ENCODE measurements at regions not wholly inside any gene's neighbourhood (a gene's known extent, or its start where the extent isn't known, plus 50 kb on each side); places are given as distances from the start of the nearest gene placed in this dataset.

DNA sequence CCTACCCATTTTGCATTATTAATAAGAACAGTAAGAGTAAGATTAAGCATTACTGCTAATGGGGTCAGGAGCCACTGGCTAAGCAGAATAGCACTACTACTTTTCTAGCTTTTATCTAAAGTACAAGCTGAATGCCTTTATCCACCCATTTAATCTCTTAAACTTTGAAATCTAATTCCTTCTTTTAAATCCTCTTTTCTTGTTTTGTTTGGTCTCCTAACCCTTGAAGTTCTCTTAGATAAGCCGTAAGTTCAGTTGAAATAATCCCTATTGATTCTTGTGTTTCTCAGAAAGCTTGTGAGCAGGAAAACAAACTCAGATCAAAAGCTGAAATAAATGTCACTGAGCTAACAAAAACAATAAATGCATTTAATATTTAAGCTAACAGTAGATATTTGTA, 380.2 kb downstream of the TBC1D32 start:
- TF ChIP-seq, protein P1, sequence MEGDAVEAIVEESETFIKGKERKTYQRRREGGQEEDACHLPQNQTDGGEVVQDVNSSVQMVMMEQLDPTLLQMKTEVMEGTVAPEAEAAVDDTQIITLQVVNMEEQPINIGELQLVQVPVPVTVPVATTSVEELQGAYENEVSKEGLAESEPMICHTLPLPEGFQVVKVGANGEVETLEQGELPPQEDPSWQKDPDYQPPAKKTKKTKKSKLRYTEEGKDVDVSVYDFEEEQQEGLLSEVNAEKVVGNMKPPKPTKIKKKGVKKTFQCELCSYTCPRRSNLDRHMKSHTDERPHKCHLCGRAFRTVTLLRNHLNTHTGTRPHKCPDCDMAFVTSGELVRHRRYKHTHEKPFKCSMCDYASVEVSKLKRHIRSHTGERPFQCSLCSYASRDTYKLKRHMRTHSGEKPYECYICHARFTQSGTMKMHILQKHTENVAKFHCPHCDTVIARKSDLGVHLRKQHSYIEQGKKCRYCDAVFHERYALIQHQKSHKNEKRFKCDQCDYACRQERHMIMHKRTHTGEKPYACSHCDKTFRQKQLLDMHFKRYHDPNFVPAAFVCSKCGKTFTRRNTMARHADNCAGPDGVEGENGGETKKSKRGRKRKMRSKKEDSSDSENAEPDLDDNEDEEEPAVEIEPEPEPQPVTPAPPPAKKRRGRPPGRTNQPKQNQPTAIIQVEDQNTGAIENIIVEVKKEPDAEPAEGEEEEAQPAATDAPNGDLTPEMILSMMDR (conservative IDR thresholded peaks at IDR 0.05; ENCODE audit: low read length): no peak
- TF ChIP-seq EZH2phosphoT487 (IDR thresholded peaks at IDR 0.05; ENCODE audit: borderline replicate concordance, low read depth, low read length): no peak
